ENCODE measurements at regions not wholly inside any gene's neighbourhood (a gene's known extent, or its start where the extent isn't known, plus 50 kb on each side); places are given as distances from the start of the nearest gene placed in this dataset.

DNA sequence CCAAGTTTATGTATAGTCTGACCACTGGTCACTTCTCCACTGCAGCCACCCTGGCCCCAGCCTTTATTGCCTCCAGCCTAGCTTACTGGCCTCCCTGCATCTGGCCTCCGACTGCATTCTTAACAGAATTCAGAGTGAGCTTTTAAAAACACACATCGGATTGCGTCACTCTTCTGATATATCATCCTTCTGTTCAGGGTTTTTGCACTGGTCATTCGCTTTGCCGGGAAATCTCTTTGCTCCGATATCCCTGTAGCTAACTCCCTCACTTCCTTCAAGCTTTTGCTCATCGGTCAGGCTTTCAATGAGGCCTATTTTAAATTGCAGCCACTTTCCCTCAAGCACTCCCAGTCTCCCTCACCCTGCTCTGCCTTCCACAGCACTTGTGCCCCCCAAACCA lies 101.6 kb upstream of the DLX2 start:
- DNase-seq (ENCODE audit: low read depth in 2 of 2), result no peak

DNA sequence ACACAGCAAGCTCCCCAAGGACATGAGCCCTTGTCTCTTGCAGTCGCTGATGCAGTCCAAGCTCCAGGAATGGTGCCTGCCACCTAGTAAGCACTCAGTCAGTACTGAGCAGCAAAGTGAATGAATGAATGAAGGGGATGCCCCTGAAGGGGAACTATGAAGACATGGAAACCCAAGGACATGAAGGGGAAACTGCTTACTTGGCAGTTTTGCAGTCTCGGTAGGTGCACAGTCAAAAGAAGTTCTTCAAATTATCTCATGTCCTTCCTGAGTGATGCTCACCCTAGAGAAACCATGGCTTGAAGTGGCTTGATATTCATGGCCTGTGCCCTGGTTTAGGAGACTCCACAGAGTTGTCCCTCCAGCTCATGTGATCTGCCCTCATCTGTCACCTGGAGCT lies 102.1 kb upstream of the DLX2 start:
- no peak for DNase-seq (ENCODE audit: low read depth in 2 of 2)

DNA sequence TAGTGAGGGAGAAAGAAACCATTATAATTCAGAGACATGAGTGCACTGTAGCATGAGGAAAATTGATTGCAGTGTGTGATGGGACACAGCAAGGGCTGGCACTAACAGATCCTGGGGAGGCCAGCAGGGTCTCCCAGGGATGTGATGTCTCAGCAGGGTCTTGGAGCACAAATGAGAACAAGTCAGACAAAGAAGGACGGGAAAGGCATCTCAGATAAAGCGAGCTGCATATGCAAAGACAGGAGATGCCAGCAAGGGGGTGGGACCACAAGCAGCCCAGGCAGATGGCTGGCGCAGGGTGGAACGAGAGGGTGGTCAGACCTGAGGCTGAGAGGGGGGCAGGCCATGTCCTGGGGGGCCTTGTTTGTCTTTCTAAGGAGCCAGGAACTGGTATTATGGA lies 102.6 kb upstream of the DLX2 start:
- no peak for DNase-seq (ENCODE audit: low read depth in 2 of 2)

DNA sequence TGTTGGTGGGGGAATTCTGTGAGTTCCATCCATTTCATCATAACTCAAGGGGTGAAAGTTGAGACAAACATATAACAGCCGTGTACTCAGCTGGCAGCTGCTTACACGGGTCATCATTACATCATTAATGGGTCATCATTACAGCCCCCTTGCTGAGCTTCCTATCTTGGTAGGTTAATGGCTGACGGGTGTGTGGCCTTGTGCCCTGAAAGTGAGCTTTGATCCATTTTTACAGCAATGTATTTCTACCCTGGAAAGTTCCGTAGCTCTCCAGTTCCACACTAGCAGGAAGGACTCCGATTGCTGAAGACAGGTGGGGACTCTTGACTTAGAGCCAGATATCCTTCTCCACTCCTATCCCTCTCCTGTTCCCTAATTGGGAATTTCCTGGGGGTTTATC lies 105.2 kb upstream of the DLX2 start:
- peak in 1 of 2 donors; percentile 56 for DNase-seq (ENCODE audit: low read depth in 2 of 2)

DNA sequence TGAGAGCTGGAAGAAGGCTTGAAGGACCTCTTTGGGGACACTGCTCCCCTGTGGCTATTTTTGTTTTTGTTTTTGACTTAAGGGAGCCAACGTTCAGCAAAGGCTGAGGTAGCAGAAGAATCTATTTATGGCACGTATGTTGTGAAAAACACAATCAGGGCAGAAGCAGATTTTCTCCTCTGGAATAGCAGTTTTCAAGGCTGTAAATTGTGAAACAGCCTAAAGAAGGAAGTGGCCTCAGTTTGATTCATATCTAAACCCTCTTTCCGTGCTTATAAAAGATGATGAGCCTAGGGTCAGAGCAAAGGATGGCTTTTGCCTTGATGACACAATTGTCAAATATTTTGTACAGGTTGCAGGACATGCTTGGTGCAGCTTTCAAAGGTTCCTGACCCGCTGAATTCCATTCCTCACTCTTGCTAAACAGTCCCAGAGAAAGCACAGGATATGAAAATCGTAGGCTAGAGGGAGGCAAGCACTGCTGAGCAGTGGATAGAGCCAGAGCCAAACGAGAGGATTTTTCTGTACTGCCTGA lies 106.2 kb upstream of the DLX2 start:
- peak; percentile 57 to 82 for DNase-seq (ENCODE audit: low read depth in 2 of 2)

DNA sequence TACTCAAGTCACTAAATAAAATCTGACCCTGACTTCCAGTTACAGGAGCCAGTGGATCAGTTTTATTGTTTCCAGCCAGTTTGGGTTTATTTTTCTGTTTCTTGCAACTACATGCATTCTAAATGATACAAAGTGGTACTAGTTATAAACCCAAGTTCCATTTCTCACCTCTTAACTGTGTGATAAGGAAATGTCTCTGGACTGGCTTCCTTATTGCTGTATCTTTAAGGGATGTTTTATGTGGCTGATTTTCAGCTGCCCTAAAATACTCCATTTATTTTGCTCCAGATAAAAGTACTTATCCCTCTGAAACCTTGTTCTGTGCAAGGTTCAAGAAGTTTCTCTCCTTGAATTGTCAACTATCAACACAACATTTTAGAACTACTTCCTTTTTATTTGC lies 107.9 kb upstream of the DLX2 start:
- no peak for DNase-seq (ENCODE audit: low read depth in 2 of 2)

DNA sequence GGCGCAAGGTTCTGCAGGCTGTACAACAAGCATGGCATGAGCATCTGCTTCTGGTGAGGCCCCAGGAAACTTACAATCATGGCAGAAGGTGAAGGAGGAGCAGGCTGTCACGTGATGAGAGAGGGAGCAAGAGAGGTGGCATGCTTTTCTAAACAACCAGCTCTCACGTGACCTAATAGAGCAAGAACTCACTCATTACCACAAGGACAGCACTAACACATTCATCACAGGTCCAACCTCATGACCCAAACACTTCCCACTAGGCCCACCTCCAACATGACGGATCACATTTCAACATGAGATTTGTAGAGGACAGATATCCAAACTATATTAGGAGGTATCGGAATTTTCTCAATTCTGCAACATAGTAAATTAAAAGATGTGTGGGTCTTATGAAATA lies 108.8 kb upstream of the DLX2 start:
- peak in 1 of 2 donors; percentile 49 for DNase-seq (ENCODE audit: low read depth in 2 of 2)

DNA sequence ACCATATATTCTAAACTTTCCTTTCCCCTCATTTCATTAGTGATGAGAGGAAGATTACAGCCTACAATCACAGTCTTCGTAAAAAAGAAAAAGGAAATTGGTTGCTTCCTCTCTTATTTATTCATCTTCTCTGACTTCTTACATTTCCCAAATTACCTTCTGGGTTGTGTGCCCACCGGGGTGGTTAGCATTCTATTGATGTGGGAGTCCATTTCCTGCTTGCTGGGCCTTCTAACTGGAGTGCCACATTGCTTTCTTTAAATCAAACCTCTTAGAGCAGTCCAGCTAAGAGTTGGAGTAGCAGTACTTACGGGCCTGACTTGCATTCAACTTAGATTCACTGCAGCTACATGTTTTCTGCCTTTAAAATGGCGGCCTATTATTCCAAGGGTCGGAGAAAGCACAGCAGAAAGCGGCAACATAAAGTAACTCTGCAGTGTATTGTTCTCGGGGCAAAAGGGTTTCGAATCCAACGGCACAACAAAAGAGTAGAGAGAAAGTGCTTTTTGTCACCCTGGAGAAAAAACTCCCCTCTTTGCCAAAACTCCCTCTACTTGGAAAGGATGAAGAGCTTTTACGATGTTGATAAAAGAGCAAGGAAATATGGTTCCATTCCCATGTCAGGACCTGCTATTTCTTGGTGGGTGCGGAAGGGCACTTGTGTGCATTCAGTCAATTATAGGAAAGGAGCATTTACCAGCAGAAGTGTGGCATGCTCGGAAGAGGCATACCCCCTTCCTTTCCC lies 110.6 kb upstream of the DLX2 start:
- no peak for DNase-seq (ENCODE audit: low read depth in 2 of 2)

DNA sequence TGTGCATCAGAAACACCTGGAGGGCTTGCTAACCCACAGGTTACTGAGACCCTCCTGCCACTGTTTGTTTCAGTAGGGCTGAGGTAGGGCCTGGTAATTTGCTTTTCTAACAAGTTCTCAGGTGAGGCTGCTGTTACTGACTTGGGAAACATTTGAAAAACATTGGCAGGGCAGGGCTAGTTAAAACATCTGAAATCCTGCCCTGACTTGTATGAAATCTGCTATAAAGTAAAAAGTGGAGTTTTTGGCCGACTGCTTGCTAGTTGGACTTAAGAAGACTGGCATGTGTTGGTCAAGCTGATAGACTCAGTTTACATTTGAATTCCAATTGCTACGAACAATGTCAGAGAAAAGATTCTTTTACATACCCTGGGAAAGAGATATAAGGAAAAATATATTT lies 111.6 kb upstream of the DLX2 start:
- DNase-seq (ENCODE audit: low read depth in 2 of 2), result no peak

DNA sequence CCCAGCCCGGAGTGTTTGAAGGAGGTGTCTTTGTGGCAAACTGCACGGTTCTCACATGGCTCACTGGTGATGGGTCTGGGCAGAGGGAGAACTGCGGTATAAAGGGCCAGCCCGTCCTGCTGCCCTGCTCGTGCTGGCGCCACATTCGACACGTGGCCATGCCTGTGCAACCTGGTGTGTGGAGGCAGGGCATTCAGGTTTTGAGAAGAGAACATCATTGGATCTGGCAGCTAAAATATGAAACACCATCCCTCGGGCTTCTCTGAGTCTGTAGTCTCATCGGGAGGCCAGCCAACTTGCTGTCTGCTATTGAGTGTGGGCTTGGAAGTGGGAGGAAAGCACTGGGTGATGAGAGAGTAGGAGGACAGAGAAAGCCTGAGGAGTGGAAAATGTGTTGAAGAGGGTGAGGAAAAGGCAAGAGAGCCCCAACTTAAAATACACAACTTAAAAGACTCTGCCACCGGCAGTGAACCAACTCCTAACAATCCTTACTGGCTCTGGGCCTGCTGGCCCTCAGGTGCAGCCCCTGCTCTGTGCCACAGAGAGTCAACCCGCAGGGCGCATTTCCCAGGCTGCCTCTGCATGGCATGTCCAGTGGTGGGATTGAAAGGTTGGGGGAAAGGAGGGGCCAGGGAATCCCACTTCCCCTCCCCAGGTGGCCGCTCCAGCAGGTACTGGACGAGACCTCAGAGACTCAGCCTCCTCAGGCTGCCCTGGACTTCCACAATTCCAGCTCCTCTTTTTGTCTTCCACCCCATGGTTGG lies 112.7 kb upstream of the DLX2 start:
- no peak for DNase-seq (ENCODE audit: low read depth in 2 of 2)

DNA sequence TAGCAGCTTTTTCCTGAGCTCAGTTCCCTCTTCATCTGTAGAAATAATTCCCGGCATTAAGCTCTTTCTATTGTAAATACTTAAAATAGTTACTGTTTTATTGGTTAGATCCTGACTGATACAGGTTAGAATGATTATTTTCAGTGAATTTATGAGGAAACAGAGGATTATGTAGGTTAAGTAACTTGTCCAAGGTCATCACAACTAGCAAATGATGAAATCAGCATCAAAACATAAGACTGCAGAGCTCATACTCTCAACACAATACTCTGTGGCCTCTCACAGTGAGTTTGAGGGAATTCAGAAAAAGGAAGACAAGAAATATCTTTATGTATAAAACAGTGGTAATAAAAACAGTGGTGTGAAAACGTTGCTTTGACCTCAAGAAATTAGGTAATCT lies 113.2 kb upstream of the DLX2 start:
- no peak for DNase-seq (ENCODE audit: low read depth in 2 of 2)

DNA sequence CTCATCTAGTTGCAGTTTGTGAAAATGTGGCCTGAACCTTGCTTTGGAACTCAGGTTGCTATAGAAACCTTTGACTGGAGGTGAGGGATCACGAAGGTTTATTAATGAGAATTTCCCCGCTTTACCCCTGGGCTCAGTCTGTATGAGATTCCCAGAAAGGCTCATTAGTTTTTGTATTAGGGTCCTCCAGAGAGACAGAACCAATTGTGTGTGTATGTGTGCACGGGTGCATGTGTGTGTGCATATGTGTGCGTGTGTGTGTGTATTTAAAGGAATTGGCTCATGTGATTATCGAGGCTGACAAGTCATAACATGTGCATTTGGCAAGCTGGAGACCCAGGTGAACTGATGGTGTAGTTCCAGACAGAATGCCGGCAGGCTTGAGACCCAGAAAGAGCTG lies 113.8 kb upstream of the DLX2 start:
- DNase-seq (ENCODE audit: low read depth in 2 of 2), result no peak

DNA sequence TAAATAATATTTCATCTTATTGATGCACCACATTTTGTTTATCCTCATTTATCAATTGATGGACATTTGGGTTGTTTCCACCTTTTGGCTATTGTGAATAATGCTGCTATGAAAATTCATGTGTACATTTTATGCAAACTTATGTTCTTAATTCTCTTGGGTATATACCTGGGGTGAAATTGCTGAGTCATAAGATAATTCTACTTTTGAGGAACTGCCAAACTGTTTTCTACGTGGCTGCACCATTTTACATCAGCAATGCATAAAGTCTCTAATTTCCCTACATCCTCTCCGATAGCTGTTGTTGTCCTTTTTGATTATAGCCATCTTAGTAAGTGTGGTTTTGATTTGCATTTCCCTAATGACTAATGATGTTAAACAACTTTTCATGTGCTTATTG lies 116.5 kb upstream of the DLX2 start:
- no peak for DNase-seq (ENCODE audit: low read depth in 2 of 2)

DNA sequence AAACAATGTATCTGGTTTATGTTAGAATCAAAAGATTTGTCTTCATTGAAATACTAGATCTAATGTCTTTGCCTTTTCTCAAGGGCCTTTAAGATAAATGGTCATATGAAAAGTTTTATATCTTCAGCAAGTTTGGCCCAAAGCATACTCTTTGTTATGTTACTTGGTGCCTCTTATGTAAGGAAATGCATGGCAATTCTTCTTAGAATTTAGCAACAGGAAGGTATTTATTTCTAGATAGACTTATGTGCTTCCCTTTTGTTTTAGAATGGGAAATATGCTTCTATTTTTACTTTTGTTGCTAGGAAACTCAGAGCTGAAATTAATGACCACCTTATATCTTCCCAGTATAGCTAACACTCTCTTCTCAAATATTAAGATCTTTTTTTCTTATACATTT lies 117.4 kb upstream of the DLX2 start:
- peak in 1 of 2 donors; percentile 51 for DNase-seq (ENCODE audit: low read depth in 2 of 2)

DNA sequence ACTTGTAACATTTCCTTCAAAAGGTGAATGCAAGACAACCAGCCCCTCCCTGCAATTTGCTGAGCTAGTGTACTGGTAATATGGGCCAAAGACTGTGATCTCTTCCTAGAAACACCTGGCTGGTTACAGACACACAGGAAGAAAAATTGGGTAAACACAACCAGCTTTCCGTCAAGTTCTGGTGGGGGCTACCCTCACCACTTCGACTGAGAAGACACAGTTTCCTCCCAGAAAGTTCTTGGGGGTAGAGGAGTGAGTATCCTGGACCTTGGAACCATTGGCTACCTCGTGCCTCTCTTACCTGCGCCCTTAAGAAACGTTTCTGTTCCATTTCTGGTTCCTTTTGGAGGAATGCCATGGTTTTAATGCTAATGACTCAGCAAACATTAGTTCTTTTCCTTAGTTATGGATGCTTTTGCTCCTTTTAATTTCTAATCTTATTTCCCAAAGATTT lies 120.9 kb upstream of the DLX2 start:
- no peak for DNase-seq (ENCODE audit: low read depth in 2 of 2)

DNA sequence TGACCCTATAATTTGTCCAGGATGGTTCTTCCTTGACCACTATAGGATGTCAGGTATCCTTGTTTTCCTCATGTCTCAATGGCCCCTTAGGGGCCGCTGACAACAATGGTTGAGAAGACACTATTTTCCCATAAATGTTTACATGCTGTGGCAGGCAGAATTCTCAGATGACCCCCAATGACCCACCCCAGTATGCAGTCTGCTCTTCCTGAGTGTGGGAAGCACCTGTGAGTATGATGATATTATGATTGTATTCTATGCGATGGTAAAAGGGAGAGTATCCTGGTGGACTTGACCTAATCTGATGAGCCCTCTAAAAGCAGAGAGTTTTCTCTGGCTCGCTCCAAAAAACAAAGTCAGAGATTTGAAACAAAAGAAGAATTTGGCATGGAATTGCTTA lies 123.1 kb upstream of the DLX2 start:
- DNase-seq (ENCODE audit: low read depth in 2 of 2), result no peak

DNA sequence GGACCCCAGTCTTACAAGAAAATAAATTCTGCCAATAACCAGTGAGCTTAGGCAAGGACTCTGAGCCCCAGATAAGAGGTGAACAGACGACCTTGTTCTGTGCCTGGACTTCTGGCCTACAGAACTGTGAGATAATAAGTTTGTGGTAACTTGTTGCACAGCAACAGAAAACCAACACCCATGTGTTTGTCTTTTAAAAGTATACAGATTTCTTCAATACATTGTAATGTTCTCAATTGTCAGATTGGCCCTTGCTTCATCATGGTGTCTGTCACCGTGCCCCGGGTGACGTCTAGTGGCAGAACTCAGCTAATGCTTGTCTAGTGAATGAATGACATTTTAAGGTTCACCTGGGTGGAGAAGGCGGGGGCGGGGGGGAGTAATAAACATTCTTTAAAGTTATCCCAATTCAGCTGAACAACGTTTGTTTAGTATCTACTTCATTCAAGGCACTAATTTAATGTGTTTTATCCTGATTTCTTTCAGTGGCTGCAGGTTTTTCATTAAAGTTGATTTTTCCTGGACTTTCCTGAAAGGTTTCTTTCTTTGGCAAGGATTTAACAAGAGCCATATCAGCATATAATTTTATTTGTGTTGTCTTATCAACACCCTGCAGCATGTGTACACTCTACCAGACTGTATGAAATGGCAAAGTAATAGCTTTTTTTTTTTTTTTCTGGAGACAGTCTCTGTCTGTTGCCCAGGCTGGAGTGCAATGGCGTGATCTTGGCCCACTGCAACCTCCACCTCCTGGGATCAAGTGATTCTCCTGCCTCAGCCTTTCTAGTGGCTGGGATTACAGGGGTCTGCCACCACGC lies 123.8 kb upstream of the DLX2 start:
- peak in 1 of 2 donors; percentile 54 for DNase-seq (ENCODE audit: low read depth in 2 of 2)

DNA sequence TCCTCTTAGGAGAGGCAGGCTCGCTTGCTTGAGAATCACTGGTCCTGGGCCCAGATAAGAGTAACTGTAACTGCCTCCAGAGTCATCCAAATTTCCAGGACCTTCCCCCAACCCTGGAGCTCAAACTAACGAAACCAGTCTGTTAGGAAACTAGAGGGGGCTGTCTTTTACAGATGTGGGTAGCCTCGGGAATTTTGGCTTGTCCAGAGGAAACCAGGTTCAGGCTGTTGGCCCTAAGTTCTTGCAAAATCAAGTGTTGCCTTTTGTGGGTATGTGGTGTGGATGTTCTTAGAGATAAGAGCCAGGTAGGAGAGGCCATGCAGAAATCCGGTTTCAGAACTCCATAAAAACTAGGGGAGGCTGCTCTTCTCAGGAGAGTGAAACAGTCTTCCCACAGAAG lies 125.0 kb upstream of the DLX2 start:
- DNase-seq (ENCODE audit: low read depth in 2 of 2), result no peak

DNA sequence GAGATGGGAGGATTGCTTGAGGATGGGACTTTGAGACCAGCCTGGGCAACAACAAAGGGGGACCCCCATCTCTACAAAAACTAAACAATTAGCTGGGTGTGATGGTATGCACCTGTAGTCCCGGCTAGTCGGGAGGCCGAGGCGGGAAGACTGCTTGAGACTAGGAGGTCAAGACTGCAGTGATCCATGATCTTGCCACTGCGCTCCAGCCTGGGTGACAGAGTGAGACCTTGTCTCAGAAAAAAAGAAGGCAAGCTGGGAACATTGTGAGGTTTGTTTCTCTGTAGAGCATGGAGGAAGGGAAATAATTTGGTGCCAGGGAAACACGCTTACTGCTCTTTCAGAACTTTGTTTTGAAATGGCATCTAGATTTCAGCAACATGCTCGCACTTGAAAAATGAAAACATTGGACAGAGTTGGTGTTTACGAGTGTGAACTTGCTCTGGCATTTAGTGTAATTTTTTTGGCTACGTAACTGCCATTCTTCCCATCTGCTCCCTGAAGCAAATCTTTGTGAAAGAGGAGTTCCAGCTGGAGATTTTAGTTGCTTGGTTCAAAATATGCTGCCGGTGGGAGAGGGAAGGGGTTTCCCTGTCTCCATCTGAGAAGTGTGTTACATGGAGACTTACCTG lies 125.6 kb upstream of the DLX2 start:
- no peak for DNase-seq (ENCODE audit: low read depth in 2 of 2)

DNA sequence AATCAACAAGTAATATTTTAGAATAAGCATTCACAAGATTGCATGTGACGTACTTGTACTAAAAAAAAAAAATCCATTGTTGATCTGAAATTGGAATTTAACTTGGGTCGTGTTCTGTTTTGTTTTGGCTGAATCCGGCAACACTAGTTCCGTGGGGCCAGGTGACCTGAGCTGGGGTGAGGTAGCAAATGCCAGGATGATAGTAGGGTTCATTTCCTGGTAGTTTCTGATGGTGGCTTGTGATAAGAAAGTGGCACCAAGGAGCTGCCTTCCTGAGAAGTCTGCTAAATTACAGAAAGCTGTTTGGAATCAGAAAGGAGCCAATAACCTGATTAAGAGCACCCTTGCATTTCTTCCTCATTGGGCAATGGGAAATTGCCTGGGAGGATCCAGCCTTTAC lies 126.4 kb upstream of the DLX2 start:
- no peak for DNase-seq (ENCODE audit: low read depth in 2 of 2)

DNA sequence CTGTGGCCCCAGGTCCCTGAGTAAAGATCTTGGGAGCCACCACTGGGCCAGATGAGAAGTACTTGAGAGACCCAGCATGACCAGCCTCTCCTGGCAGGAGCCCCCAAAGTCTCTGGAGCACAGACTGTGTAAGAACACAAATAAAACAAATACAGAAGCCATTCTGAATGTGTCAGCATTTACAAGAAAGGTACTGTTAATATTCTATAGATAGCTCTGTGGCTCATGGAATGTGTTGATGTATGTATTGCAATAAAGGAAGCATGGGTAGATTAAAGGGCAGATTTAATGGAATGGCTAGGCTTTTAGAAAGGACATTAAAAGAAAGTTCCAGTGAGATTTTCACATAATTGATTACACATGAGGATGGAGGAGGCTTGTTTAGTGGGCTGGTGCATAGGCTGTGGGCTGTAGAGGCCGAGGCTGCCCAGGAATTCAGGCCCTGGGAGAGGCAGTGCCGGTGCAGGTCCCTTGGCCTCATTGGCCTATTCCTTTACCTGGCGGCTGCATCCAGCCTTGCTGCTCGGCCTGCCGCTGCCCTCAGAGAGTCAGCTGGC lies 127.7 kb upstream of the DLX2 start:
- no peak for DNase-seq (ENCODE audit: low read depth in 2 of 2)
